ENCODE measurements at regions not wholly inside any gene's neighbourhood (a gene's known extent, or its start where the extent isn't known, plus 50 kb on each side); places are given as distances from the start of the nearest gene placed in this dataset.
A peak's percentile ranks its signal among the peaks of the same experiment; 100 is the strongest.
"Not testable (repeated sequence)": the region's sequence is repeated elsewhere in the genome, so short reads cannot be mapped to it uniquely, and the experiment has no call there.

DNA sequence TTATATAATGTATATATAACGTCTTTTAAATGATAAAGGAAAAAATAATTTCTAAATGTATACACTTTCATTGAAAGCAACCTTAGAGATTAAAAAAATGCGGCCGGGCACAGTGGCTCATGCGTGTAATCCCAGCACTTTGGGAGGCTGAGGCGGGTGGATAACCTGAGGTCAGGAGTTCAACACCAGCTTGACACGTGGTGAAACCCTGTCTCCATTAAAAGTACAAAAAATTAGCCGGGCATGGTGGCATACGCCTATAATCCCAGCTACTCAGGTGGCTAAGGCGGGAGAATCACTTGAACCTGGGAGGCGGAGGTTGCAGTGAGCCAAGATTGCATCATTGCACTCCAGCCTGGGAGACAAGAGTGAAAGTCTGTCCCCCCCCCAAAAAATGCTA, 303.7 kb upstream of the ZC3H15 start:
- DNase-seq (ENCODE audit: low spot score), result not testable (repeated sequence)

DNA sequence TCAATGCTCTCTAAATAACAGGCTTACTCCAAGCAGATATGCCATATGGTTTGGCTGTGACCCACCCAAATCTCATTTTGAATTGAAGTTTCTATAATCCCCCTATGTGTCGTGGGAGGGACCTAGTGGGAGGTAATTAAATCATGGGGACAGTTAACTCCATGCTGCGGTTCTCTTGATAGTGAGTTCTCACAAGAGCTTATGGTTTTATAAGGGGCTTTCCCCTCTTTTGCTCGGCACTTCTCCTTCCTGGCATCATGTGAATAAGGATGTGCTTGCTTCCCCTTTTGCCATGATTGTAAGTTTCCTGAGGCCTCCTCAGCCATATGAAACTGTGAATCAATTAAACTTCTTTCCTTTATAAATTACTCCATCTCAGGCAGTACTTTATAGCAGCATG, 302.7 kb upstream of the ZC3H15 start:
- DNase-seq (ENCODE audit: low spot score), result no peak

DNA sequence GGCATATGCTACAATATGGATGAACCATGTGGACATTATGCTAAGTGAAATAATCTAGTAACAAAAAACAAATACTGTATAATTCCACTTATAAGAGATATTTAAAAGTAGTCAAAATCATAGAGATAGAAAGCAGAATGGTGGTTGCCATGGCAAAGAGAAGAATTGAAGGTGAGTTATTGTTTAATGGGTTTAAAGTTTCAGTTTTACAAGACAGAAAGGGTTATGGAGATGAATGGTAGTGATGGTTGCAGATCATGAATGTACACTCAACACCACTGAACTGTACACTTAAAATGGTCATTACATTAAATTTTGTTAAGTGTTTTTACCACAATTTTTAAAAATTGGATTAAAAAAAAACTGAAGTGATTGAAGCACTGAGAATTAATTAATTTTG, 298.2 kb upstream of the ZC3H15 start:
- no peak for DNase-seq (ENCODE audit: low spot score)

DNA sequence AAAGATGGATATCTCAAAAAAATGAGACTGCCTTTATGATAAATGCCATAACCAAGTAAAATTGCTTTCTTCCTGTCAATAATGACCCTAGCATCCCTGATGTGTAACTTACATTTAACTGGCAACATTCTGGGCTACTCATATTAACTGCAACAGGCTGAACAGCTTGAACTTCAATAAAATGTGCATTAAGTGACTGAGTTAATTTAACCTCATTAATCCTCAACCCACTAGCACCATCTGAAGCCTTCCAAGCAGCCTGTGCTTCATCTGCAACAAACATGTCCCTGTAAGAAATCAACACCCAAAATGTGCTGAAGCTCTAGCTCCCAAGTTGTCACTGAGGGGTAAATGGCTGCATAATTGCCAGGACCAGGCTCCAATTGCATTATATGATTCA, 296.2 kb upstream of the ZC3H15 start:
- no peak for DNase-seq (ENCODE audit: low spot score)

DNA sequence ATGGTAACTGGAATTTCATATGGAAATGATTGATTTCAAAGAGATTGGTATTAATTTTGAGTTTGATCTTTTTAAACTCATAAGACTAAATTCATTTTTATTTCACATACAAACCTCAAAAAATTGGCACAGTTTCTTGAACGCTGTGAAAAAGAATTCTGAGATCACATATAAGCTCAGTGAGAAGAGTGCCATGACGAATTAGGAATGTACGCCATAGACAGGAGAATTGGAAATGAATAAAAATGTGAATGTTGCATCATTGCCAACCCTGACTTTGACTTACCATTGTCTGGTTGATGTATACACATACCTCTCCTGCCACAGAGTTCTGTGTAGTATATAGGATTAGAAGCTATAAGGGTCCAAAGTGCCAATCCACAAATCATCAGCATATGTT, 290.4 kb upstream of the ZC3H15 start:
- no peak for DNase-seq (ENCODE audit: low spot score)

DNA sequence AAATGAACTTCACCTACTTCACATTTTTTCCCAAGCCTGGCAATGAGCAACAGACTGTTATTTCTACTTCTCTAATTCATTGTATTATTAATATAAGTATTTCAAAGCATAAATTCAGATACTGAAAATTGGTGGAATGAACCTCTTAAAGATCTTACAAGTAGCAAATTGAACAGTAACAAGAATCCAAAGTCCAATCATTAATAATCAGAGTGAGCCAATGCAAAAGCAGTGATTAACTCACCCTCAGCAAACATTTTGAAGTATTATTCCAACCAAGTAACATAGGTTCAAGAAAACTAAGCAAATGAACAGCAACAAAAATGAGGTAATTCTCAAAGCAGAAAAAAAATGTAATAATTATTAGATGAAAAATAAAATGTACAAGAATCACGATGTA, 288.1 kb upstream of the ZC3H15 start:
- DNase-seq (ENCODE audit: low spot score), result no peak

DNA sequence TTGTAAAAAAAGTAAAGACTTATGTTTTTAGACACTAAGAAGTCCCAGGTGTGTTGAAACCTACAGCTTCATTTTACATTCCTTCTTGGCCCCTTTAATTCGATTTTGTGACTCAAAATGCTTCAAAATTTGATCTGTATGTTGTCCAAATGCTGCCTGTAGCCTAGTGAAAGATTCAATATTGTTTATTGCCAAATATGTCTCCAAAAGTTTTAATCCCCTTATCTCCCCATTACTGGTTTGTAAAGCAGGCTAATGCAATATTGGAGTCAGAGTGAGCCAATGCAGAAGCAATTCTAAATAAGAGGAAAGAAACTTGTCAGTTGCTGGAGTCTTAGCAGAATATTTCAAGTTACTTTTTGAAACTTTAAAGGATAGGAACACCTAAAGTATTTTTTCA, 287.0 kb upstream of the ZC3H15 start:
- no peak for DNase-seq (ENCODE audit: low spot score)

DNA sequence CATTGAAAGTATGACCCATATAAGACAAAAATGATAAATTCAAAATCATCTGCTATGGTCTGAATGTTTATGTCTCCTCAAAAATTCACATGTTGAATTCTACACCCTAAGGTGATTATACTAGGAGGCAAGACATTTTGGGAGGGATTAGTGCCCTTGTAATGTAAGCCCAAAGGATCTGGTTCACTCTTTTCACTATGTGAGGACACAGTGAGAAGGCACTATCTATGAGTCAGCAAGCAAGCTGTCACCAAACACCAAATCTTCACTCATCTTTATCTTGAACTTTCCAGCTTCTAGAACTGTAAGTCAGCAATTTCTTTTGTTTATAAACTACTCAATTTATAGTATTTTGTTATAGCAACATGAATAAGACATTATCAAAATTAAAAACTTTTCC, 284.7 kb upstream of the ZC3H15 start:
- no peak for DNase-seq (ENCODE audit: low spot score)

DNA sequence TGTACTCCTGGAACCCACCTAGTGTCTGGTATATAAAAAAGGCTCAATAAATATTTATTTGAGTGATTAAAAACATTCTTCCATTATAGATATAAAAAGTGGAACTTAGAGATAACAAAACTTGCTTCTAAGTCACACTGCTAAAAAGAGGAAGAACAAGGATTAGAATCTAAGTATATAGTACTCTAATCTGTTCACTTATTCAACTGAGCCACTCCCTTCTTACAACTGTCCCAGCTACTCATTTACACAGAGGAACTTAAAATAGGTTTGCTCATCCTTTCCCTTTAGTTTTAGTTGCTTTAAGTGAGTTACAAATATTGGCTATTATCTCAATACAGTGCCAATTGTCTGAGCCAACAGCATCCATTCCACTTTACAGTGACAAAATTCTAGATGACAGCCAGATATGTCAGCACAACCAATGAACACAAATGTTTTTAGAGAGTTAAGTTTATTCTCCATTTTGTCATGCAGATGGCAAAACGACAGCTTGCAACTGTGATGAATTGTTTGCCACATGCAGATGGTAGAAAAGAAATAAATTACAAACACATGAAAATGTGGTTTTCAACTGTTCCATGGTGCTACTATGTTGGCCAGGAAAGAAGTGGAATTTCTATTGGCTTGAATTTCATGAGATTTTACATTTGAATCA, 280.7 kb upstream of the ZC3H15 start:
- no peak for DNase-seq (ENCODE audit: low spot score)

DNA sequence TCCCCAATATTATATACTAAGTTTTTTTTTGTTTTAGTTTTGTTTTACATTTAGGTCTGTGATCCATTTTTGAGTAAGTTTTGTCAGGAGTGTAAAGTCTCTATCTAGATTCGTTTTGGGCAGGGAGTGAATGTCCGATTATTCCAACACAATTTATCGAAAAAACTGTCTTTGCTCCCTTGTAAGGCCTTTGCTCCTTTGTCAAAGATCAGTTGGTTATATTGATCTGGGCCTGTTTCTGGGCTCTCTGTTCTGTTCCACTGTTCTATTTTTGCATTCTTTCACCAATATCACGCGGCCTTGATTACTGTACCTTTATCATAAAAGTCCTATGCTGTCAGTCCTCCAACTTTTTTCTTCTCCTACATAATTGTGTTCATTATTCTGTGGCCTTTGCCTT, 276.5 kb upstream of the ZC3H15 start:
- no peak for DNase-seq (ENCODE audit: low spot score)

DNA sequence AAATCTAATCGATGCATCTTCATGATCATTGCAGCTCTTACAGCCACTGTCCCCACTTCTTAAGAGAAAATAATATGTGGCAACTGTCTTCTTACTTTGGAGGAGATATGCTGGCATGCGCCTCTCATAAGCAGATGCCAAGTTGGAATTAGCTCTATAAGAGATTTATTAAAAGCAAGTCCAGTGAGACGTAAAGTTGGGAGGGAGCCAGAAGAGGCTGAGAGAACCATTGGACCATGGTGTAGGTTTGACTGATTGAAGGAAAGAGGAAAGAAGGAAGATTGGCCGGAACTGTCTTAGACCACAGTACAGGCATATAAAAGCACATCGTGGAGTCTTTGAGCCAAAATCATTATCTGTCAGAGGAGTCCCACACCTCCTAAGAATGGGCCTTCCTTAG, 265.7 kb upstream of the ZC3H15 start:
- DNase-seq (ENCODE audit: low spot score), result no peak

DNA sequence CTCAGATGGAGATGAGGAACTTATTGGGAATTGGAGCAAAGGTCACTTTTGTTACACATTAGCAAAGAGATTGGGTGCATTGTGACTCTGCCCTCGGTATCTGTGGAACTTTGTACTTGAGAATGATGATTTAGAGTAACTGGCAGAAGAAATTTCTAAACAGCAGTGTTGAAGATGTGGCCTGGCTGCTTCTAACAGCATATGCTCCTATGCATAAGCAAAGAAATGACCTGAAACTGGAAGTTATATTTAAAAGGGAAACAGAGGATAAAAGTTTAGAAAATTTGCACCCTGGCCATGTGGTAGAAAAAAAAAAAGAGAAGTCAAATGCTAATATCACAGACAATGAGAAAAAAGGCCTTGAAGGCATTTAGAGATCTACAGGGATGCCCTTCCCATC, 256.8 kb upstream of the ZC3H15 start:
- DNase-seq (ENCODE audit: low spot score), result no peak

DNA sequence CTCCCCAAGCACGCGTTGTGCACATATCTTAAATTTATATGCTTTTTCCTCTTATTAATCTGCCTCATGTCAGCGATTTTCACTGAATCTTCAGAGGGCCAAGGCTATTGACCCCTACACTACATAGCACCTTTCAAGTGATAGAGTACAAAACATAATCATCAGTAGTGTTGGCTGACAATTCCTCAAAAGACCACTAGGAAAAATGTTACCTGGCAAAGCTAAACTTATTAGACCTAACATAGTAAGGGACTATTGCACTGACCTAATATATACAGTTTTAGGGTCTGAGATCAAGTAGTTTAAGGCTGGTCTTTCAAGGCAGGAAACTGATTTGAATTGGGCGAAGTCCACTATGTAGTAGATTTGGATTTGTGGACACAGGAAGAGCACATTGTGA, 244.2 kb upstream of the ZC3H15 start:
- no peak for DNase-seq (ENCODE audit: low spot score)

DNA sequence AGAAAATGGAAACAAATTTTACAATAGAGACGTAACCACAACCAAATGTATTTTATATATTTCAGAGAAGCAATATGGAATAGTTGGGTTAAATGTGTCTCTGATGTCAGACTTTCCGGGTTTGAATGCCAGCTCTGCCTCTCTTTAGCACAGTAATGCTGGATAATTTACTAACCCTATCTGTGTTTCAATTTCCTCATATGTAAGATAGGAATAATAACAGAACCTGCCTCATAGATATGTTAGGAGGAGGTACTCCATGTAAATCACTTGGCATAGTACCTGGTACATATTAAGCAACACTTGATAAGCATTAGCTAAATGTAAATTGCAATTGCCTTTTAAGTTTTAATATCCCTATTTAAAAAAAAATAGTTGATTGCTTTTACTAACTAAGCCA, 231.3 kb upstream of the ZC3H15 start:
- no peak for DNase-seq (ENCODE audit: low spot score)

DNA sequence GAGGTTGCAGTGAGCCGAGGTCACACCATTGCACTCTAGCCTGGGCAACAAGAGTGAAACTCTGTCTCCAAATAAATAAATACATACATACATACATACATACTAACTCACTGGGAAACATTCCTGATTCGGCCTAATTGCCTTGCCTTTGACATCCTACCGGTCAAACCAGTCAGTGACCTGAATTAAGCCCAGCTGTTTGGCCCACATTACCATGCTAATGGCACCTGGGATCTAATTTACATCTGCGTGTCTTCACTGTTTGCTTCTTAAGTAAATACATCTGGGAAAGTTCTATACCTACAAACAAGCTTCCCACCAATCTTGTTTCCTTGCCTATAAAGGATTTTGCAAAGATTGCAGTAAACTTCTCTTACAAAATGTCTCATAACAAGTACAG, 230.2 kb upstream of the ZC3H15 start:
- no peak for DNase-seq (ENCODE audit: low spot score)

DNA sequence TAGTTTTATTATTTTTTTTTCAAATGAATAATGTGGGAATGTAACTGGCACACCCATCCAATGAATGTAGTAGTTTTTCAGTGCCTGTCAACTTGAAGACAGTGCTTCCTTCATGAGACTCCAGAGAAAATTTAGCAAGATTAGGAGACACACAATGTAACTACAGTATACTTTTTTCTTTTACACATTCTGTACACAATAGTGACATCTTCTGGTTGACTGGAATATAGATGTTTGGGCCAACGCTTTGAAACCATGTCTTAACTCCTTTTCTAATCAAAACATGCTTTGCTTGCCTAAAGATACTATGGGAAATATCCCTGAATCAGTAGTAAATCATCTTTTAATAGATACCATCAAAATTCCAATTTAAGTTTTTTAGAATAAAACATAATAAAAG, 229.5 kb upstream of the ZC3H15 start:
- DNase-seq (ENCODE audit: low spot score), result peak; percentile 57

DNA sequence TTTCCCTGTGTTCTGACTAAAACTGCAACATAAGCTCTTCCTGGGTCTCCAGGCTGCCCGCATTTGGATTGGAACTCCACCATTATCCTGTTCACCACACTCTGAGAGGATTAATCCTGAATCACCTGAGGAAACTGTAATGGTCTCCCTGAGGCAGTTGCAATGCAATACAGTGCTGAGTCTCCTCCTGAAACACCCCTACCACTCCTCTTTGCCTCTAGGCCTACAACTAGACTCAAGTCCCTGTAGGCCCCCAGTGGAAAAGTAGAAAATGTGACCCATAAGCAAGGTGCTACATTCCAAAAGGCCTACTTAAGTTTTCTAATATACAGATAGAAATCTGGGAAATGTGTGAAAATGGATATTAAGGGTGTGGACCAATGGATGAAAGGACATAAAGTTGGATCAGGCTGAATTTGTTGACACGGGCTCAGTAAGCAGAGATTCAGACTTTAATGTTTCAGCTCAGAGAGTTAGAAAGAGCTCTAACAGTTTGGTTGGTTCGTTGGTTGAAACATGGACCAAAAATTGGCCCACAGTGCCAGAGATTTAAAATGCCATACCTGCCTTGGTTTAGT, 222.3 kb upstream of the ZC3H15 start:
- DNase-seq (ENCODE audit: low spot score), result no peak

DNA sequence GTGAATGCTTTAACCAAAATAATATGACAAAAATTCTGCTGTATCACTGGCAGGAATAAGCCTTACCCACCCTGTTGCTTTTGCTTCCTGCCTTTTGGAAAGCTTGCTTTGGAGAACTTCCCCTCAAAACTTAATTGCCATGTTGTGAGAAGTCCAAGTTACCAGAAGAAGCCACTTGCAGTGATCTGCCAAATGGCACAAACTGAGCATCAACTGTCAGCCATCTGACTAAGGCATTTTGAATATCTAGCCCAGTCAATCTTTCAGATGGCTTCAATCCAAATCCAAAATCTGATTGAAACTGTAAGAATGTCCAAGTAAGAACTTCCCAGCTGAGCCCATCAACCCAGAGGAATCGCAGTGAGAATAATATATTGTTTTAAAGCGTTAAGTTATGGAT, 216.5 kb upstream of the ZC3H15 start:
- no peak for DNase-seq (ENCODE audit: low spot score)

DNA sequence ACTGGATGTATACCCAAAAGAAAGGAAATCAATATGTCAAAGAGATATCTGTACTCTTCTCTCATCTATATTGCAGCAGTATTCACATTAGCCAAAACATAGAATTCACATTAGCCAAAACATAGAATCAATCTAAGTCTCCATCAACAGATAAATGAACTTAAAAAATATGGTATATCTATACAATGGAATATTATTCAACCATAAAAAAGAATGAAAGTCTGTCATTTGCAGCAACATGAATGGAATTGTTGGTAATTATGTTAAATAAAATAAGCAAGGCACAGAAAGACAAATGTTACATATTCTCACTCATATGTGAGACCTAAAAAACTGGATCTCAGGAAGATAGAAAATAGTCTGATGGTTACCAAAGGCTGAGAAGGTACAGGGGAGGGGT, 212.1 kb upstream of the ZC3H15 start:
- no peak for DNase-seq (ENCODE audit: low spot score)

DNA sequence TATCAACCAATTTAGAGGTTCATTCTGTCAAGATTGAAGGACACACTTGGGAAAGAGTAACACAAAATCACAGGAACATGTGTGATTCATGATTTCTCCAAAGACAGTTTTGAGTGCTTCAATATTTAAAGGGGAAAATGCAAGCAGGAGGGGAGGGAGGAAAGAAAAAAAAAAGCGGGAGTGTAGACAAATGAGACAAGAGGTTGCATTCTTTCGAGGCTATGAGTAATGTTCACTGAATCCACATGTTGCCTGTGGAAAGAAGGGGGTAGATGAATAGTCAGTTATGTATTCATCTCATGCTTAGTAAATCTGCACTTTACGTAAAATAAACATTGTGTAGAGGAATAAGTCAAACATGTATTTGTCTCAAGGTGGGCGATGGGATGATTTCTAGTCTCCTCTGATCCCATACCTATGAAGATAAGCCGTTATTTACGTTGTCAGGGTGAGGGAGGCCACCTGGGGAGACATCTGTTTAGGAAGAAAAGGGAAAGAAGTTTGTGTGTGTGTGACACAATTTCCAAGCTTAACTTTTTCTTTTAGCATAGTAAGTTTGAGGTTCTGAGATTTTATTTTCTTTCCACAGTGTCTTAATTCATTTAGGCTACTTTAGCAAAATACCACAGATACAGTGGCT, 211.0 kb upstream of the ZC3H15 start:
- peak; percentile 50 for DNase-seq (ENCODE audit: low spot score)

DNA sequence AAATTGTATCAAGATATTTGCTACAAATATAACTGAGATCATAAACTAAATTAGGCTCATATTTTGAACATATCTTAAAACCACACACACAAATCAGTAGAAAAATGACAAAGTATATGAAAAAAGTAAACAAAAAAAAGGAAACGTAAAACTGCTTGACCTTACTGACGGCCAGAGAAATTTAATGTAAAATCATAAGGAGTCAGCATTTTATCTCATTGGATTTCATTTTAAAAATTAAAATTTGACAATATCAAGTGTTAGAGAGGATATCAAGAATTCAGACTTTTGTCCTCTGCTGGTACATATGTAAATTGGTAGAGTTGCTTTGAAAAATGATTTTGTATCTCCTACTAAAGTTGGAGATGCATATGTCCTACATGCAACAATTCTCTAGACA, 209.2 kb upstream of the ZC3H15 start:
- DNase-seq (ENCODE audit: low spot score), result no peak

DNA sequence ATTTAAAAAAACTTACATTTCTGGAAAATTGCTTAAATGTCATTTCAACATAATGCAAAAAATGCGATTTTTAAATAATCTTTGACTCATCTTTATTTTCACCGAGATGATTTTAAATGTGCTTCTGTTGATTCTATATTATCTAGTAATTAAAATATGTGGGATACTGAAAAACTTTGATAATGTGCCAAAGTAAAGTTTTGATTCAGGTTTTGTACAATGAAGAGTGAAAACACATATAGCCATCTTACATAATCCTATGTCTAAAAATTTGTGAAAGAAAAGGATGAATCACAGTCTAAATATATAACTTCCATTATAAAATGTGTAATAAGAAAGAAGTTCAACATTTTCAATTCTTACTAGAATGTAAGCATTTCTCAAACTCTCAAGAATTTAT, 204.3 kb upstream of the ZC3H15 start:
- DNase-seq (ENCODE audit: low spot score), result no peak

DNA sequence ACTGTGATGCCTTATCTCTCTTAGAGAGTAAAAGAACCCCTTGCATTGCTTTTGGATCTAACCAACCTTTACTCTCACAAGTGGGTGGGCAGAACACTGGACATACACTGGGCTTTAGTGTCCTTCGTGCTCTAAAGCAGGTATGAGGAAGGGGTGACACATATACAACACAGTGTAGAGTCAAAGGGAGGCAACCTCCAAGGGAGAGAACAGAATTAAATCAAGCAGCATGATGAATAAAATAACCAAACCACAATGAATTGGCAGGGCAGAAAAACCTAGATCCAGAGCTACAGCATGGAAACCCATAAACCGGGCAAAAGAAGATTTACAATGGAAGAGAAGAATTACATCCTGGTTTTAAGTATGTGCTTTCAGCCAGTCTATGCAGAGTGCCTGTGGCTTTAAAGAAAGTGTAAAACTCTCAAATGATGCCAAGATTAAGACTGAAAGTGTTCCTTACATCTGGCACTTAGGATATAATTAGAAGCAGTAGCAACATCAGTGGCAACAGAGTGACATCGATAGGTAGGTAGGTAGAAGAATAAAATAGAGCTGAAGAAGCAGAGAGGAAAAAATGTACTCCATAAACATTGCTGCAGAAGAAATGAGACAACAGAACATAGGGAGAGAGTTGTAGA, 191.7 kb upstream of the ZC3H15 start:
- DNase-seq (ENCODE audit: low spot score), result no peak
